AG09319 (cell line): ENCODE measurements at regions not wholly inside any gene's neighbourhood (a gene's known extent, or its start where the extent isn't known, plus 50 kb on each side); places are given as distances from the start of the nearest gene placed in this dataset.

ENCODE experiments used
- DNase-seq: peaks from one replicate; pipeline ENCODE4 v3.0.0-alpha.2; 2010; ENCODE audit warnings: low read depth; ENCODE audit errors: extremely low read depth
- CTCF ChIP-seq: IDR thresholded peaks from 2 replicates; pipeline ENCODE4 v1.5.1; 2011; ENCODE audit warnings: low read depth, mild to moderate bottlenecking, inconsistent platforms, low read length, moderate library complexity

GRCh38 chr22:22759889-22760546 is 115.6 kb downstream of the GGTLC2 start:
- TF ChIP-seq CTCF, result no peak
- no peak for DNase-seq

GRCh38 chr22:22761606-22761962 is 117.2 kb downstream of the GGTLC2 start:
- DNase-seq, result no peak
- TF ChIP-seq CTCF, result no peak

GRCh38 chr22:22761963-22762772 is 117.8 kb downstream of the GGTLC2 start:
- DNase-seq, result no peak
- TF ChIP-seq CTCF, result no peak

GRCh38 chr22:22763512-22763911 is 119.1 kb downstream of the GGTLC2 start:
- no peak for TF ChIP-seq CTCF
- no peak for DNase-seq

- no peak for TF ChIP-seq CTCF
- DNase-seq, result no peak
Measured at GRCh38 chr22:22764085-22764484, 119.7 kb downstream of the GGTLC2 start.

GRCh38 chr22:22767876-22768602 is 119.6 kb upstream of the IGLL5 start:
- DNase-seq, result no peak
- no peak; the same call in 1 of the 2 replicates for TF ChIP-seq CTCF

GRCh38 chr22:22768885-22769284 is 118.7 kb upstream of the IGLL5 start:
- no peak for DNase-seq
- no peak for TF ChIP-seq CTCF
